NCI-H1417 (cell line): ENCODE measurements at regions not wholly inside any gene's neighbourhood (a gene's known extent, or its start where the extent isn't known, plus 50 kb on each side); places are given as distances from the start of the nearest gene placed in this dataset.

Source experiments
- DNase-seq, 3 experiments: peaks; one replicate each; lab custom pipeline; 2025; lab: John Stamatoyannopoulos, UW

GRCh38 chr10:71045204-71045809 is 156.9 kb upstream of the PCBD1 start:
- DNase-seq, result peak in 2 of 3 experiments; percentile 61 to 75

GRCh38 chr10:71045936-71046335 is 157.6 kb upstream of the PCBD1 start:
- no peak for DNase-seq

GRCh38 chr10:71046747-71047146 is 158.4 kb upstream of the PCBD1 start:
- DNase-seq, result no peak

GRCh38 chr10:71048971-71049615 is 160.7 kb upstream of the PCBD1 start:
- no peak for DNase-seq

DNA sequence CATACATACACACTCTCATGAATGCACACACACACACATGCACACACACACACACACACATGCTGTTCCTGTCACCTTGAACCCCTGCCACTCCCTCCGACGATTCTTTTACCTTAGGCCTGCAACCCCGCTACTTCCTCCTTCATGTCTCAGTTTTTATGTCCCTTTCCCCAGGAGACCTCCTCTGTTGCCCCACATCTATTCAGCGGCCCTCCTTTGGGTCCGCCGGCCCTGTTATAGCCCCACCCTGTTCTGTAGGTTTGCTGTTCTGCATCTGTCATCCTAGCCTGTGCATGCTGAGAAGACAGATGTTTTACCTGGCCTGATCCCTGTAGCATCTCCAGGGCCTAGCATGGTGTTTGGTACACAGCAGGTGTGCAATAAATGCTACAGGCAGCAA is 161.6 kb upstream of the PCBD1 start:
- DNase-seq, result no peak

- DNase-seq, result no peak
These were observed 160.2 kb upstream of the UNC5B start for GRCh38 chr10:71052076-71052660.

GRCh38 chr10:71052708-71053107 is 159.7 kb upstream of the UNC5B start:
- DNase-seq, result no peak

- peak in 1 of 3 experiments; percentile 13 for DNase-seq
These were observed 159.0 kb upstream of the UNC5B start for GRCh38 chr10:71053169-71053895.

DNA sequence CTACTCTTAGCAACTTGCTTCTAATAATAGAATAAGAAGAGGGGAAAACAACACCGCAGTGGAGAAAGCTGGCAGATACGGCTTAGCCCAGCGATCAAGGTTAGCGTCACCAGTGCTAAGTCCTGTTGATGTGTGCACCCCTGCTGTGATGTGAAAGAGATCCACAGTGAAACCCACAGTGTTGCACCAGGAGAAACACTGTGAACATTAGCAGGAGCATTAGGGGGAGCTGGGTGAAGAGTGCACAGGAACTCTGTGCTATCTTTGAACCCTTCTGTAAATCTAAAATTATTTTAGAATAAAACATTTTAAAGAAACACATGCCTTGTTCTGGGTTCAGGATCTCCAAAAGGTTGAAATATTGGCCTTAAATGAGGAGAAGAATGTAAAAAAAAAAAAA is 154.1 kb upstream of the UNC5B start:
- no peak for DNase-seq

DNA sequence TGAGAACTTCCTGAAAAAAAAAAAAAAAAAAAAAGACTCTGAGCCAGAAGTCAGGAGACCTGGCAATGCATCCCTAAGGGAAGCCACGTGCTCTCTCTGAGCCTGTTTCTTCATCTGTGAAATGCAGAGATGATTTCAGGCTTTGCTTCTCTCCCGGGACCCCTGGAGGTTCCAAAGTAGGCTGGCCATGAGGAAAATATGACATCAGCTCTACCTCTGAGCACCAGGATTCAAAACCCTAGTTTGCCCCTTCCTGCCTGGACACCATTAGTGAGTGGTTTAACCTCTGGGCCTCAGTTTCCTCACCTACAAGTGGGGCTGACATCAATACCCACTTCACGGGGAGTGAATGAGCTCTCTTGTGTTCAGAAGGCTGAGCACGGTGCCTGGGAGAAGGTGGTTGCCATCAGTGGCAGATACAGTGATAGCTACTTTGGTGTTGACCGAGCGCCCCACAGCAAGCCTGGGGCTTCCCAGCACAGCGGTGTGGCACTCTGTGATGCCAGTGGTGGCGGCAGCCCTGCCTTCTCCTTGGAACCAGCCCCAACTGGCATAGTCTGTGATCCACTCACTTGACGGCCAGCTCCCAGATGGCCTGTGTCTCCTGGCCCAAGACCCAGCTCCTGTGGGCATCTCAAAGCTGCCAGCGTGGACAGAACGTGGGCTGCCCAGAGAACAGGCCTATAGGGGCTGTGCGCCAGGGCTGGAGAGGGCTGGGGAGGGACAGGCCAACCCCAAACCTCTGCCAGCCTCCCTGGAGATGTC is 153.1 kb upstream of the UNC5B start:
- no peak for DNase-seq

- DNase-seq, result no peak
These were observed 152.4 kb upstream of the UNC5B start for GRCh38 chr10:71059943-71060342.

DNA sequence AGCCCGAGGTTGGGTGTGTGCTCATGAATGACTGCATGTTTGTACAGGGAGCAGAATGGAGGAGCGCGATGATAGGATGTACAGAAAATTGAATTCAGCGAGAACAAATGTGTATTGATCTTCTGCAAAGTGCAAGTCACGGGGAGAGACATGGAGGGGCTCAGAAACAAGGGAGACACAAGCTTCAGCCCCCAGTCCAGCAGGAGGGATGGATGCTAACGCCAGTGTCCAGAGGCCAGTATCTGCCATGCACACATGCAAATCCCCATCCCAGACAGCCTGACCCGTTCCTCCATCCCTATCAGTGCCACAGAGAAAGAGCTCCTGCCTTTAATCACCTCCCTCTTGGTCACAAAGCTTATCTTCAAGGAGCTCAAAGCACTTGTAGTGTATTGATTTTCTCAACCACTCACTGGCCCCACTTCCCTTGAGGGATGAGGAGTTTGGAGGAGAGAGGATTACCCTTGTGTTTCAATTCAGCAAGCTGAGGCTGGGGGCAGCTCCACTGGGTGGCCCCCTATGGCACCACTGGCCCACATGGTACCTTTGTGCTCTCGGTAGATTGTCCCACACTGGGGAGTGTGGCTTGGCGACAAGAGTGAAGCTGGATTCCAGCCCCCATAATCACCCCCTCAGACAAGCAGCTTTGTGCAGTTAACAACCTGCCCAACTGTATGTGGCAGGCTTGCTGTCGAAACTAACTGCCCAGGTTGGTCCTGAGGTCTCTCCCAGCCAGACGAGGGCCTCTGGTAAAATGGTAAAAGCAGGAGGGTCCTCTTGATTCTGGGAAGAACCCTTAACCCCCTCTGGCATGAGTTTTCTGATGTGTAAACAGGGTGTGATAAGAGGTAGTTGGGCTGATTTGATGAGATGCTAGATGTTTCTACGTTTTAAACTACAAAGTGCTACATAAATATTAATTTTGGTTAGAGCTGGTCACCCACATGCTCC is 151.6 kb upstream of the UNC5B start:
- no peak for DNase-seq

GRCh38 chr10:71061472-71061871 is 150.9 kb upstream of the UNC5B start:
- DNase-seq, result no peak

GRCh38 chr10:71062156-71062555 is 150.2 kb upstream of the UNC5B start:
- DNase-seq, result no peak

- no peak for DNase-seq
These were observed 149.0 kb upstream of the UNC5B start for GRCh38 chr10:71063401-71063800.

DNA sequence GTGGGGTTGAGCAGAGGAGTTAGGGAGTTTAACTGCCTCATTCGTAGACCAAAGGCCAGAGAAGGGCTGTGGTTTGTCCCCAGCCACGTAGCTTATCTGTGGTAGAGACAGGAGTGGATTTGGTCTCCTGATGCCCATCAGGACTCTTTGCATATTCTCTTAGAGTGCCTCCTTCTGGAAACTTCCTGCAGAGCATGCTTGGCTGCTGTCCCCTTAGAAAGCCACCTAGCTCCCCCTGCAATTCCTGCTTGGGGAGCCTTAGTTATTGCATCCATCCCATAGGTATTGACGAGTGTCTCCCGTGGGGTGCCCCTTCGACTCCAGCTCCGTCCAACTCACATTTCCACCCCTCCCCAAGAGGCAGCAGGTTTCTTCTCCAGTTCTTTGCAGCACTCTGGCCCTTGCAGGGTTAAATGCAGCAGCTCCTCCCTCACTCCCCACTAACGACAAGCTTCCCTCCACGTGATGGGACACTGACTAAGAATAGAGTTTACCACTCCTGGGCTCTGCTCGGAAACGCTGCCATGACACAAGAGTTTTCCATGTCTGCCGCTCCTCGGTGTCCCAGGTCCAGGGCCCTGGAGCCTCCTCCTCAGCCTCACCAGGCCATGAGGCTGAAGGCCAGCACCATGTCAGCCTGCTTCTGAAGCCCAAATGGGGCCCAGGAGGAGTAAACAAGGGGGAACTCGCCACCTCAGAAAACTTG is 147.8 kb upstream of the UNC5B start:
- DNase-seq, result no peak

DNA sequence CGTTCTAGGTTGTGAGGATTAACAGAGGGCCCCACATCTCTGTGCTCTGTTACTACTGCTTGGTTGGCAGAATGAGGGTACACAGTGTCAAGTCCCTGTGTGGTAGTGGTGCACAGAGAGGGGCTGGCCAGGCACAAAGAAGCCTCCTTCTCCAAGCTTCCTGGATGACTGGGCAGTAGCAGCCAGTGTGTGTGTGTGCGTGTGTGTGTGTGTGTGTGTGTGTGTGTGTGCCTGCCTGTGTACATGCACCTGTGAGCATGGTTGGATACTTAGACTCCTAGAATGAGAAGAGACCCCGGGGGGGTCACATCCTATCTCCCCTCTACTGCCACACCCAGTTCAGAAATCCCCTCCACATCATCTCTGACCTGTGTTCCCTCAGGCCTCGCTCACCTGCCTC is 146.7 kb upstream of the UNC5B start:
- DNase-seq, result no peak

DNA sequence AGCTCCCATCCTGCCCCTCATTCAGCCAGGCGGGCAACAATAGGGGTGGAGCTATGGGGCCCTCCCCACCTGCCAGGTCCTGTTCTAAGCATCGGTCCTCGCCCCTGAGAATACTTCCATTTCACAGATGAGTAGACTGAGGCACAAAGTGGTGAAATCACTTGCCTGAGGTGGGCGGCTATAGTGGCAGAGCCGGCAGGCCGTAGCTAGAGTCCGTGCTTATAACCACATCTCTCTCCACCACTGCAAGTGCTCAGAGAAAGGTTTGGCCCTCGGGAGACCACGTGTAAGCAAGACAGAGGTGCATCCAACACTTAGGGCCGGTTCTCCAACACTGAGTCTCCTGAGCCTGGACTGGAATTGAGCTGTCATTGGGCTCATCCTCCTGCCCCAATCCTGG is 145.8 kb upstream of the UNC5B start:
- DNase-seq, result no peak

GRCh38 chr10:71067098-71067740 is 145.2 kb upstream of the UNC5B start:
- peak in 2 of 3 experiments; percentile 14 to 57 for DNase-seq

DNA sequence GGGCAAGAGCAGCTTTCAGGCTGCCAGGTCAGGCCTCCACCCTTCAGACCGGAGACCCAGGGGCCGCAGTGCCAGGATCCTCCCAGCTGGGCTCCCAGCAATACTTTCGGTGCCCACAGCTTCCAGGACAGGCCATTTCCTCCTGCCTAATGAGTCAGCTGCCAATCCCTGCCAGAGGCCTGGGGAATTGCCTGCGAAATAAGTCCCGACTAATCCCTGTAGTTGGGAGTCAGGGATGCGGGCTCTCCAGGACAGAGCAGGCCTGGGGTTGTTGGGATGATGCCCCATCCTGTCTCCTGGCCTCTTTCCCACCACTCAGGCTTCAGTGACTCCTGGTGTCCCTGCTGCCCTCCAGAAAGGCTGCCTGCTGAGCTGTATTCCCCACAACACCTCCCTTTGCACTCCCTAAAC is 143.5 kb upstream of the UNC5B start:
- DNase-seq, result no peak
